H1 (cell line): ENCODE measurements at regions not wholly inside any gene's neighbourhood (a gene's known extent, or its start where the extent isn't known, plus 50 kb on each side); places are given as distances from the start of the nearest gene placed in this dataset.

Source experiments
- CTCF ChIA-PET: fragments of 300-600 bp; sonication (Branson Sonifier 250); formaldehyde crosslinking; loops from one replicate; lab custom pipeline; 2021; ENCODE audit not compliant: partially characterized antibody; lab: Charles Lee
- POLR2A ChIA-PET: fragments of 300-600 bp; sonication (Branson Sonifier 250); formaldehyde crosslinking; loops from one replicate; lab custom pipeline; 2021; ENCODE audit warnings: inconsistent platforms; ENCODE audit not compliant: partially characterized antibody; lab: Charles Lee
- DNase-seq, 2 experiments: peaks; one replicate each; pipeline versions ENCODE4 v3.0.0 to v3.0.0-alpha.2; 2010 to 2022; ENCODE audit warnings: low spot score in 2 of 2, low read depth in 1 of 2, mixed read lengths in 1 of 2
- FAIRE-seq: peaks from 2 replicates; lab custom pipeline; 2011; peaks lifted over from hg19 to GRCh38; lab: Jason Lieb, UNC
- H2AFZ ChIP-seq: 2 replicates; pipeline ENCODE4 v1.8.1; 2012; ENCODE audit warnings: low read length, inconsistent platforms
- H2AK5ac ChIP-seq: 2 replicates; pipeline ENCODE4 v1.6.1; 2013; ENCODE audit warnings: low read depth, low read length
- H2BK120ac ChIP-seq: replicated peaks from 2 replicates; pipeline ENCODE3; 2013; ENCODE audit warnings: low read depth, low read length, inconsistent platforms
- H2BK12ac ChIP-seq: 2 replicates; pipeline ENCODE4 v1.6.1; 2013; ENCODE audit warnings: low read depth, low read length
- H2BK15ac ChIP-seq: 2 replicates; pipeline ENCODE4 v1.6.1; 2013; ENCODE audit warnings: low read length
- H2BK20ac ChIP-seq: 2 replicates; pipeline ENCODE4 v1.6.1; 2013; ENCODE audit warnings: low read length
- H2BK5ac ChIP-seq: 2 replicates; pipeline ENCODE4 v1.6.1; 2013; ENCODE audit warnings: low read depth, low read length
- H3K14ac ChIP-seq: 2 replicates; pipeline ENCODE4 v1.6.1; 2013; ENCODE audit warnings: inconsistent platforms; ENCODE audit not compliant: insufficient read length
- H3K18ac ChIP-seq: 2 replicates; pipeline ENCODE4 v1.6.1; 2013; ENCODE audit warnings: low read length; ENCODE audit errors: extremely low read depth
- H3K23ac ChIP-seq: 2 replicates; pipeline ENCODE4 v1.6.1; 2013; ENCODE audit warnings: inconsistent platforms; ENCODE audit not compliant: insufficient read length
- H3K23me2 ChIP-seq: 2 replicates; pipeline ENCODE4 v1.6.1; 2013; ENCODE audit warnings: low read depth, low read length
- H3K27ac ChIP-seq: 2 replicates; pipeline ENCODE4 v1.6.1; 2011; ENCODE audit warnings: low read depth, low read length, inconsistent platforms
- H3K27me3 ChIP-seq, 4 experiments: replicated peaks in 1 of 4; 1 replicate in 1 of 4; 2 replicates in 3 of 4; pipeline versions ENCODE4 v1.6.1 to v1.8.1; 2011 to 2013; ENCODE audit warnings: low read length in 3 of 4, mild to moderate bottlenecking in 3 of 4, inconsistent platforms in 2 of 4, mixed read lengths in 2 of 4, moderate library complexity in 1 of 4; ENCODE audit not compliant: control insufficient read depth in 3 of 4, insufficient read depth in 3 of 4; ENCODE audit errors: extremely low read depth in 1 of 4
- H3K36me3 ChIP-seq, 4 experiments: 2 replicates each; pipeline versions ENCODE4 v1.6.1 to v1.8.1; 2011 to 2013; ENCODE audit warnings: mild to moderate bottlenecking in 4 of 4, low read length in 3 of 4, moderate library complexity in 2 of 4, control low read depth in 1 of 4, inconsistent platforms in 1 of 4; ENCODE audit not compliant: insufficient read depth in 4 of 4, control insufficient read depth in 2 of 4
- H3K4ac ChIP-seq: replicated peaks from 2 replicates; pipeline ENCODE3; 2013; ENCODE audit warnings: low read length, low read depth, mixed read lengths, inconsistent platforms; ENCODE audit not compliant: insufficient read length
- H3K4me1 ChIP-seq, 4 experiments: replicated peaks in 1 of 4; 1 replicate in 1 of 4; 2 replicates in 3 of 4; pipeline versions ENCODE4 v1.6.1 to v1.8.1; 2011 to 2013; ENCODE audit warnings: low read length in 3 of 4, inconsistent platforms in 2 of 4, mixed read lengths in 1 of 4; ENCODE audit not compliant: insufficient read depth in 4 of 4, control insufficient read depth in 3 of 4
- H3K4me2 ChIP-seq, 2 experiments: 2 replicates each; pipeline versions ENCODE4 v1.6.1 to v1.8.1; 2011 to 2013; ENCODE audit warnings: low read depth in 2 of 2, low read length in 2 of 2, control low read depth in 1 of 2, inconsistent platforms in 1 of 2, mild to moderate bottlenecking in 1 of 2; ENCODE audit not compliant: insufficient read depth in 1 of 2
- H3K4me3 ChIP-seq, 4 experiments: fragments of 200-600, 300-600 bp in 1 of 4; sonication (generic), shearing (Covaris generic), sonication (Bioruptor Twin) in 1 of 4; 2 replicates each; pipeline versions ENCODE4 v1.5.1 to v1.8.1; 2011 to 2016; ENCODE audit warnings: low read length in 4 of 4, low read depth in 3 of 4, control low read depth in 2 of 4, inconsistent platforms in 2 of 4, mild to moderate bottlenecking in 2 of 4, mixed read lengths in 1 of 4, moderate library complexity in 1 of 4; ENCODE audit not compliant: insufficient read depth in 2 of 4; ENCODE audit errors: extremely low read depth in 1 of 4
- H3K56ac ChIP-seq: replicated peaks from 2 replicates; pipeline ENCODE3; 2013; ENCODE audit warnings: low read depth, mild to moderate bottlenecking, mixed read lengths, low read length, inconsistent platforms; ENCODE audit not compliant: insufficient read length
- H3K79me1 ChIP-seq: 2 replicates; pipeline ENCODE4 v1.6.1; 2013; ENCODE audit warnings: low read depth, low read length, control low read depth
- H3K79me2 ChIP-seq, 2 experiments: 2 replicates each; pipeline versions ENCODE4 v1.6.1 to v1.8.1; 2012 to 2013; ENCODE audit warnings: low read length in 2 of 2, mild to moderate bottlenecking in 2 of 2, inconsistent platforms in 1 of 2; ENCODE audit not compliant: insufficient read depth in 2 of 2, control insufficient read depth in 1 of 2
- H3K9ac ChIP-seq, 4 experiments: replicated peaks in 1 of 4; 1 replicate in 1 of 4; 2 replicates in 3 of 4; pipeline versions ENCODE4 v1.6.1 to v1.8.1; 2011 to 2013; ENCODE audit warnings: low read depth in 3 of 4, low read length in 3 of 4, control low read depth in 2 of 4, mild to moderate bottlenecking in 2 of 4, moderate library complexity in 2 of 4, inconsistent platforms in 1 of 4; ENCODE audit errors: extremely low read depth in 1 of 4
- H3K9me3 ChIP-seq, 2 experiments: 2 replicates each; pipeline versions ENCODE4 v1.6.1 to v1.8.1; 2012 to 2013; ENCODE audit warnings: mild to moderate bottlenecking in 2 of 2, moderate library complexity in 2 of 2, control low read depth in 1 of 2, inconsistent platforms in 1 of 2, low read depth in 1 of 2, low read length in 1 of 2, mixed read lengths in 1 of 2; ENCODE audit not compliant: insufficient read depth in 2 of 2
- H4K20me1 ChIP-seq, 2 experiments: replicated peaks in 1 of 2; 2 replicates each; pipeline versions ENCODE3 to v1.8.1; 2011 to 2013; ENCODE audit warnings: inconsistent platforms in 2 of 2, low read length in 2 of 2, mild to moderate bottlenecking in 1 of 2; ENCODE audit not compliant: insufficient read depth in 2 of 2, control insufficient read depth in 1 of 2
- H4K5ac ChIP-seq: 2 replicates; pipeline ENCODE4 v1.6.1; 2013; ENCODE audit warnings: low read length, low read depth, mixed read lengths, inconsistent platforms; ENCODE audit not compliant: insufficient read length
- H4K8ac ChIP-seq: 2 replicates; pipeline ENCODE4 v1.8.0; 2013; ENCODE audit warnings: mild to moderate bottlenecking, moderate library complexity, low read length, inconsistent platforms; ENCODE audit not compliant: insufficient read depth; ENCODE audit errors: extremely low read depth
- H4K91ac ChIP-seq: replicated peaks from 2 replicates; pipeline ENCODE3; 2013; ENCODE audit warnings: low read length, mixed read lengths, inconsistent platforms; ENCODE audit not compliant: insufficient read length
- BACH1 ChIP-seq: IDR thresholded peaks from 2 replicates; pipeline ENCODE4 v1.6.1; 2012; ENCODE audit warnings: low read length, improper control_type of control experiment
- CBX5 ChIP-seq: fragments of 300-800, 300-1000 bp; sonication (generic); IDR thresholded peaks from 2 replicates; pipeline ENCODE4 v1.7.1; 2016; ENCODE audit warnings: antibody characterized with exemption, low read length, low read depth
- CHD2 ChIP-seq: IDR thresholded peaks from 2 replicates; pipeline ENCODE4 v1.6.1; 2012; ENCODE audit warnings: low read length, improper control_type of control experiment
- FOSL1 ChIP-seq: IDR thresholded peaks from 2 replicates; pipeline ENCODE4 v1.6.1; 2011; ENCODE audit warnings: mild to moderate bottlenecking, low read depth, low read length, moderate library complexity; ENCODE audit not compliant: insufficient read depth
- HDAC2 ChIP-seq, 2 experiments: fragments of 300-600 bp in 1 of 2; sonication (generic) in 1 of 2; IDR thresholded peaks; 2 replicates each; pipeline ENCODE4 v1.6.1; 2011 to 2012; ENCODE audit warnings: low read depth in 2 of 2, low read length in 2 of 2, mild to moderate bottlenecking in 2 of 2, moderate library complexity in 2 of 2, borderline replicate concordance in 1 of 2, inconsistent platforms in 1 of 2
- JUN ChIP-seq: IDR thresholded peaks from 2 replicates; pipeline ENCODE4 v1.6.1; 2011; ENCODE audit warnings: low read depth, mild to moderate bottlenecking, improper control_type of control experiment, low read length
- NRF1 ChIP-seq: IDR thresholded peaks from 2 replicates; pipeline ENCODE4 v1.6.1; 2011; ENCODE audit warnings: mild to moderate bottlenecking, low read depth, low read length, improper control_type of control experiment
- PHF8 ChIP-seq: fragments of 200-600 bp; sonication (generic); conservative IDR thresholded peaks from 2 replicates; pipeline ENCODE4 v1.7.1; 2012; ENCODE audit warnings: low read depth, mild to moderate bottlenecking, inconsistent platforms, low read length, moderate library complexity
- RFX5 ChIP-seq: IDR thresholded peaks from 2 replicates; pipeline ENCODE4 v1.6.1; 2011; ENCODE audit warnings: low read depth, low read length, improper control_type of control experiment, borderline replicate concordance
- TAF1 ChIP-seq: IDR thresholded peaks from 2 replicates; pipeline ENCODE4 v1.6.1; 2011; ENCODE audit warnings: mild to moderate bottlenecking, low read depth, low read length
- YY1 ChIP-seq: IDR thresholded peaks from 2 replicates; pipeline ENCODE4 v1.6.1; 2011; ENCODE audit warnings: low read depth, mild to moderate bottlenecking, low read length
- WGBS, 2 experiments: shearing (Covaris generic) in 1 of 2; methylation state at CpG; one replicate each; pipeline versions ENCODE4 v1.1.6 to v1.1.7; 2013 to 2015; ENCODE audit warnings: low lambda C conversion rate in 2 of 2, mixed read lengths in 2 of 2, inconsistent platforms in 1 of 2, low coverage in 1 of 2, missing lambda C conversion rate in 1 of 2; ENCODE audit not compliant: insufficient replicate concordance in 2 of 2, insufficient coverage in 1 of 2, insufficient read length in 1 of 2; ENCODE audit errors: extremely low coverage in 1 of 2, missing lambda C conversion rate in 1 of 2; 5-methylcytosine and 5-hydroxymethylcytosine counted together
- TF ChIP-seq, protein P1 (sequence below), 3 experiments: IDR thresholded peaks; 1 replicate in 2 of 3; 2 replicates in 1 of 3; pipeline versions ENCODE4 v1.5.1 to v1.6.1; 2011; ENCODE audit warnings: low read length in 3 of 3, mild to moderate bottlenecking in 3 of 3, inconsistent platforms in 2 of 3, low read depth in 1 of 3, moderate library complexity in 1 of 3; ENCODE audit not compliant: insufficient read depth in 1 of 3; ENCODE audit errors: control extremely low read depth in 1 of 3

DNA sequence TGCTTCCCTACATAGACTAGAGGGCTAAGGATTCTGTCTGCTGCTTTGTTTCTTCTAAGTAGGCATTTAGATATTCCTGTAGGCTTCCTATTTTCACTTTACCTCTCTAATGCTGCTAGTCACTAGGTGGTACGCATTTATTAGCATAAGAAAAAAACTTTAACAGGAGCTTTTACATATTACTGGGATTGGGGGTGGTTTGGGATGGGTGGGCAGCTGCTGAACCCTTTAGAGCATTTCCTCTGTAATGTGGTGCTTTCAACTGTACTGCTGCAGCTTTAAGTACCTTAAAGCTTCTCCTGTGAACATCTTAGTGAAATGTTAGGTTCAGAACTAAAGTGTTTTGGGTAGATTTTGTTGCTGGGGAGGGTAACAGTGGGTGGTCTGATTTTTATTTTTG lies 92.6 kb downstream of the ZNF486 start:
- Histone ChIP-seq H3K9me3 (no peaks in the 10 kb centered on the region; a peak in 1 of 4 replicates), H3K4me1 (peaks cover 0 to 18% (median 13%) of the 10 kb centered on the region in 4 experiments), H2BK15ac (no peak overlapping the region), H3K79me1 (no peaks in the 10 kb centered on the region), H3K23me2 (no peaks in the 10 kb centered on the region), H2BK12ac (no peak overlapping the region), H3K79me2 (no peaks in the 10 kb centered on the region), H2AFZ (no peak overlapping the region), H3K14ac (no peak overlapping the region), H2BK20ac (no peak overlapping the region), H2BK5ac (peak overlapping the region; percentile 86; the same call in 1 of the 2 replicates), H3K4me3 (peak overlapping the region in 1 of 4 experiments; percentile 29; a peak in 1 of 8 replicates), H4K8ac (no peak overlapping the region), H4K20me1 (no peaks in the 10 kb centered on the region), H2BK120ac (no peak overlapping the region), H3K56ac (no peak overlapping the region), H2AK5ac (no peak overlapping the region), H4K91ac (no peak overlapping the region), H3K27me3 (no peaks in the 10 kb centered on the region), H3K4ac (no peak overlapping the region), H4K5ac (peak overlapping the region; percentile 67), H3K36me3 (no peaks in the 10 kb centered on the region), H3K4me2 (peak overlapping the region; percentile 35 to 51; a peak in 3 of 4 replicates), H3K23ac (no peak overlapping the region), H3K18ac (no peak overlapping the region), H3K27ac (peak overlapping the region; percentile 57; the same call in 1 of the 2 replicates), H3K9ac (no peak overlapping the region)
- FAIRE-seq (peak; percentile 57), DNase-seq (peak; percentile 46 to 72)
- ChIA-PET POLR2A (interaction anchor here (0.6 to 3.1 kb wide), 13 partner anchors 10 to 761 kb away, joined by 3 to 20 read pairs (median 4); partner anchors contain the start of gene ZNF430), CTCF (interaction anchor here (1.0 to 3.3 kb wide), 2 partner anchors 12 to 100 kb away, joined by 3 to 9 read pairs; no protein-coding TSS in a partner anchor)
- 0% methylated on average over 1 of the region's 1 CpG; no CpG with 5 or more reads in 1 of the 2 experiments for WGBS, 2 experiments
- TF ChIP-seq BACH1 = no peak
- TF ChIP-seq TAF1 = no peak
- TF ChIP-seq CHD2 = no peak
- no peak for TF ChIP-seq NRF1
- TF ChIP-seq PHF8 = no peak
- TF ChIP-seq HDAC2 (IDR thresholded peaks at IDR 0.05; ENCODE audit: borderline replicate concordance in 1 of 2, low read depth in 2 of 2, low read length in 2 of 2) = peak in 1 of 2 experiments; percentile 77; a peak in 1 of 4 replicates
- no peak for TF ChIP-seq YY1
- TF ChIP-seq RFX5 = no peak
- TF ChIP-seq CBX5 = no peak
- no peak for TF ChIP-seq JUN
- TF ChIP-seq, protein P1, sequence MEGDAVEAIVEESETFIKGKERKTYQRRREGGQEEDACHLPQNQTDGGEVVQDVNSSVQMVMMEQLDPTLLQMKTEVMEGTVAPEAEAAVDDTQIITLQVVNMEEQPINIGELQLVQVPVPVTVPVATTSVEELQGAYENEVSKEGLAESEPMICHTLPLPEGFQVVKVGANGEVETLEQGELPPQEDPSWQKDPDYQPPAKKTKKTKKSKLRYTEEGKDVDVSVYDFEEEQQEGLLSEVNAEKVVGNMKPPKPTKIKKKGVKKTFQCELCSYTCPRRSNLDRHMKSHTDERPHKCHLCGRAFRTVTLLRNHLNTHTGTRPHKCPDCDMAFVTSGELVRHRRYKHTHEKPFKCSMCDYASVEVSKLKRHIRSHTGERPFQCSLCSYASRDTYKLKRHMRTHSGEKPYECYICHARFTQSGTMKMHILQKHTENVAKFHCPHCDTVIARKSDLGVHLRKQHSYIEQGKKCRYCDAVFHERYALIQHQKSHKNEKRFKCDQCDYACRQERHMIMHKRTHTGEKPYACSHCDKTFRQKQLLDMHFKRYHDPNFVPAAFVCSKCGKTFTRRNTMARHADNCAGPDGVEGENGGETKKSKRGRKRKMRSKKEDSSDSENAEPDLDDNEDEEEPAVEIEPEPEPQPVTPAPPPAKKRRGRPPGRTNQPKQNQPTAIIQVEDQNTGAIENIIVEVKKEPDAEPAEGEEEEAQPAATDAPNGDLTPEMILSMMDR (IDR thresholded peaks at IDR 0.05; ENCODE audit: control extremely low read depth in 1 of 3, insufficient read depth in 1 of 3, low read depth in 1 of 3, low read length in 3 of 3) = no peak
- no peak for TF ChIP-seq FOSL1
